Brain microvascular endothelial cell (primary cell): ENCODE measurements at regions not wholly inside any gene's neighbourhood (a gene's known extent, or its start where the extent isn't known, plus 50 kb on each side); places are given as distances from the start of the nearest gene placed in this dataset.

Source experiments
- DNase-seq: peaks from one replicate; pipeline ENCODE4 v3.0.0-alpha.2; 2020
- H3K27ac ChIP-seq: fragments of 250-450 bp; sonication (Bioruptor Pico); 2 replicates; pipeline ENCODE4 v1.5.1; 2020; ENCODE audit warnings: mild to moderate bottlenecking, moderate library complexity
- H3K27me3 ChIP-seq: fragments of 250-450 bp; sonication (Bioruptor Pico); replicated peaks from 2 replicates; pipeline ENCODE4 v1.5.1; 2020; ENCODE audit warnings: mild to moderate bottlenecking
- H3K36me3 ChIP-seq: fragments of 250-450 bp; sonication (Bioruptor Pico); replicated peaks from 2 replicates; pipeline ENCODE4 v1.5.1; 2020; ENCODE audit warnings: mild to moderate bottlenecking
- H3K4me3 ChIP-seq: 2 replicates; pipeline ENCODE4 v1.5.1; 2011; ENCODE audit warnings: low read depth, mild to moderate bottlenecking, control low read depth, low read length, moderate library complexity
- in situ Hi-C: cut with HindIII; loops from 2 replicates; pipeline ENCODE4 v1.10.0; 2017; ENCODE audit warnings: low sequenced_read_pairs, low pct_ligation_motif_present
- TF ChIP-seq, protein P1 (sequence below): IDR thresholded peaks from 2 replicates; pipeline ENCODE4 v1.5.1; 2011; ENCODE audit warnings: low read depth, mild to moderate bottlenecking, moderate library complexity, low read length, control low read depth, inconsistent platforms; ENCODE audit errors: missing control alignments

DNA sequence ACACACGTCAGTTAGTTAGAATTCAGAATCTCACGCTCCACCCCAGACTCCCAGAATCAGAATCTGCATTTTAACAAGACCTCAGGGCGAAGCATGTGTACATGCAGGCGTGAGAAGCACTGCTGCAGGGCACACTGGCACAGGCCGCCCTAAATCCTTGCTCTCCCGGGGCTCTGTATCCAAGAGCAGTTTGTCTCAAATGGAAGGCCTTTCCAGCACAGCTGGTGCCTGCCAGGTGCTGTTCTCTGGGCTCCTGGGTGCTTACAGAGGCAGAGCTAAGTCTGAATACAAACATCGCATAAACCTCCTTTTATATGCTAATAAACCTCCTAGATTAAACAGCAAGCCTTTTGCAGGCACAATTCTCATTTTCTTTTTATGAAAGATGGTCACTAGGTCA lies 119.1 kb upstream of the CD93 start:
- in situ Hi-C loops: no loop called here
- Histone ChIP-seq H3K27me3 (no peaks in the 10 kb centered on the region), H3K27ac (no peak overlapping the region)

DNA sequence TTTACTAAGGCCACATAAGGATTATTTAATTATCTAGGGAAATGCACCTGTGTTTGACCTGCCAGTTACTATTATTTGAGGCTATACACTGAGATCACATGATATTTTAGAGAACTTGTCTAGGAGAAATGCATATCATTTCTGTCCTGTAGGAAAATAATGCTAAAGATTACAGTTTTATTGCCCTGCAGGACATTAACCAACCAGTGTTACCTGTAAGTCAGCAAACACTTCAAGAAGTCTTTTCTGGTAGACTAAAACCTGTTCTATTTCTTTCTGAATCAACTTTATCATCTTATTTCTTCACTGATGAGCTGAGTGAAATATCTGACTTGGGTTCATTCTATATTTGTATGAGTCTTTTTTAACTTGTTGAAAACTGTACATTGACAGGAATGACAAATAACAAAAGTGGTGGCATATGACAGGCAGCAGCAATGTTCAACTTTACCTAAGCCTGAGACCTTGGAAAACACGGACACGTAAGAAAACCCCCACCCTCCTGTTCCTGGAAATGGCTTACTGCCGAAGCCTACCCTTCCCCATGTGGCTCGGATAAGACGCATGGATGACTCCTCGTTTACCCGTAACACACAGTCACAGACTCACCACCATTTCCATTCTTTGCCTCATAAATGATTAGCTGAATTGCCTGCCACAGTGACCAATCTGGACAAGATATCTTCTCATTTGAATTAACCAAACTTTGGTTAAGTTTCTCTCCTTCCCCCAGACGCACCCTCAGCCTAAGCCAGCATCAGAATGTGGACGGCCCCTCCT lies 118.0 kb upstream of the CD93 start:
- H3K27ac ChIP-seq: no peak overlapping the region
- no peaks in the 10 kb centered on the region for H3K27me3 ChIP-seq
- H3K4me3 ChIP-seq: no peak overlapping the region
- H3K36me3 ChIP-seq: no peaks in the 10 kb centered on the region
- TF ChIP-seq, protein P1, sequence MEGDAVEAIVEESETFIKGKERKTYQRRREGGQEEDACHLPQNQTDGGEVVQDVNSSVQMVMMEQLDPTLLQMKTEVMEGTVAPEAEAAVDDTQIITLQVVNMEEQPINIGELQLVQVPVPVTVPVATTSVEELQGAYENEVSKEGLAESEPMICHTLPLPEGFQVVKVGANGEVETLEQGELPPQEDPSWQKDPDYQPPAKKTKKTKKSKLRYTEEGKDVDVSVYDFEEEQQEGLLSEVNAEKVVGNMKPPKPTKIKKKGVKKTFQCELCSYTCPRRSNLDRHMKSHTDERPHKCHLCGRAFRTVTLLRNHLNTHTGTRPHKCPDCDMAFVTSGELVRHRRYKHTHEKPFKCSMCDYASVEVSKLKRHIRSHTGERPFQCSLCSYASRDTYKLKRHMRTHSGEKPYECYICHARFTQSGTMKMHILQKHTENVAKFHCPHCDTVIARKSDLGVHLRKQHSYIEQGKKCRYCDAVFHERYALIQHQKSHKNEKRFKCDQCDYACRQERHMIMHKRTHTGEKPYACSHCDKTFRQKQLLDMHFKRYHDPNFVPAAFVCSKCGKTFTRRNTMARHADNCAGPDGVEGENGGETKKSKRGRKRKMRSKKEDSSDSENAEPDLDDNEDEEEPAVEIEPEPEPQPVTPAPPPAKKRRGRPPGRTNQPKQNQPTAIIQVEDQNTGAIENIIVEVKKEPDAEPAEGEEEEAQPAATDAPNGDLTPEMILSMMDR: no peak
- in situ Hi-C loops: no loop called here
- DNase-seq: no peak

More for the DNA sequence above, 119.1 kb upstream of the CD93 start:
- TF ChIP-seq, protein P1: no peak
- DNase-seq: no peak
- Histone ChIP-seq H3K4me3 (no peak overlapping the region), H3K36me3 (no peaks in the 10 kb centered on the region)

DNA sequence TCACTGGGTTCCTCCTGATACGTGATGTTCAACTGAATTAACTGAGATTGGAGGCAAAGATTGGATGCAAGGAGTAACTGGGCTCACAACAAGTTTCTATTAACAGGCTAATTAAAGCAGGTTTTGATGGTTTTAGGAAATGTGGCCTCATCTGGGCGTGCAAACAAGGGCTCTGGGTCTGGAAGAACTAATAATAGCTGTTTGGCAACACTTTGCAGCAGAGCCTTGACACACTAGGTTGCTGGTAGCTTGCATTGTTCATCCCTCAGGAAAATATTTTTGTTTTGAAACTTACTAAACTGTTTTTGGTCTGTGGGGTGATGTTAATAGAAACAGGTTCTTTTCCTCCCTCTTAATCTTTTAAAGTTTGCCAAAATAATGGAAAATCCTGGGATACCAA lies 117.2 kb upstream of the CD93 start:
- Histone ChIP-seq H3K27me3 (no peaks in the 10 kb centered on the region), H3K4me3 (no peak overlapping the region), H3K27ac (no peak overlapping the region), H3K36me3 (no peaks in the 10 kb centered on the region)
- DNase-seq: no peak
- in situ Hi-C loops: no loop called here
- TF ChIP-seq, protein P1: no peak

DNA sequence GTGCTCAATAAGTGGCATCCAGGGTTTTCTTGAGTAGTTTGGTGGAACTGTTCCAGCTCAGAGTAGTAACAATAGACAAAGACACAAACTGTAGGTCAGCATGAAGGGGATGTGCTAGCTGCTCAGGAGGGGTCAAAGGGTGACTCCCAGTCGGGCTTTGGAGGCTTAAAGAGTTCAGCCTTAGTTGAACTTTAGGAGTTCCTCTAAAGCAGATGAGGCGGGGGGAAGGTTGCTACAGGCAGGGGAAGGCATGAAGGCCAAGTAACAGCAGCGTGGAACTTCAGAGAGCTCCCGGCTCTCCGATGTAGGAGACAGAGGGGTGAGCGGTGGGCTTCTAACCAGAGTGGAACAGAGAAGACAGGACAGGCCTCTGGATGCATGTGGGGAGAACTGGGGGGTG lies 115.5 kb upstream of the CD93 start:
- Histone ChIP-seq H3K27ac (no peak overlapping the region), H3K27me3 (no peaks in the 10 kb centered on the region), H3K36me3 (no peaks in the 10 kb centered on the region), H3K4me3 (no peak overlapping the region)
- TF ChIP-seq, protein P1: no peak
- in situ Hi-C loops: no loop called here
- DNase-seq: no peak

DNA sequence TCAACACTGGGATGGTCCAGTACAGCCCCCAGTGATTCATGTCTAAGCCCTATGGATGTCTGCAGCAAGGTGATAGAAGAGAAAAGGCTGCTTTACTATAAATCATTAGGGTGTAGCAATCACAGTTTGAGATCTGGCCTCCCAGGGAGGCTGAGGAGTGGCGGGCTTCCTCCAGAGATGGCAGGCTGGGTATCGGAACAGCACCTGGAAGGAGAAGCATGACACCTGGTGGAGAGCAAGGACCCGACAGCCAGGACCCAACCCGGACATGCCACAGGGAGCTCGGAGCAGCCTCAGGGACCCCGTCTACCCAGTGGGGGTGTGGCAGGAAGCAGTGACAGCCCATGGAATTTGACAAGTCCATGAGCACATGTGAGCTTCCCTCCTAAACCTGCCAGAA lies 114.8 kb upstream of the CD93 start:
- Histone ChIP-seq H3K27me3 (no peaks in the 10 kb centered on the region), H3K27ac (no peak overlapping the region), H3K4me3 (no peak overlapping the region), H3K36me3 (no peaks in the 10 kb centered on the region)
- in situ Hi-C loops: no loop called here
- TF ChIP-seq, protein P1: peak; percentile 67
- peak; percentile 26 for DNase-seq

DNA sequence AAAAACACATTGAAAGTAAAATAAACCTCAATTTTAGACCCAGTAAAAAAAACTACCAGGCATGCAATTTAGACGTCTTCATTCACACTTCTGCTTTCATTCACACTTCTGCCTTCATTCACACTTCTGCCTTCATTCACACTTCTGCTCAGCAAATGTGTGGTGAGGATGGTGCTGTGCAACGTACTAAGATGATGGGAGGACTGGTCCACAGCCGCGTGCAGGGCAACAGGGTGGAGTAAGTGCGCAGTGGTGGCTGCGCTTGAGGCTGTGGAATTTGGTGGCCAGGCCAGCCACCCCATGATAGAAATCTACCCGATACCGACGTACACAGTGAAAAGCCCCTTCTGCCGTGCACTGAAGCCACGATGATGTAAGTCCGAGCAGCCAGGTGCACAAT lies 114.3 kb upstream of the CD93 start:
- TF ChIP-seq, protein P1: no peak
- DNase-seq: no peak
- H3K4me3 ChIP-seq: no peak overlapping the region
- no peak overlapping the region for H3K27ac ChIP-seq
- no peaks in the 10 kb centered on the region for H3K27me3 ChIP-seq
- no peaks in the 10 kb centered on the region for H3K36me3 ChIP-seq
- in situ Hi-C loops: no loop called here
